ENCODE measurements at regions not wholly inside any gene's neighbourhood (a gene's known extent, or its start where the extent isn't known, plus 50 kb on each side); places are given as distances from the start of the nearest gene placed in this dataset.

DNA sequence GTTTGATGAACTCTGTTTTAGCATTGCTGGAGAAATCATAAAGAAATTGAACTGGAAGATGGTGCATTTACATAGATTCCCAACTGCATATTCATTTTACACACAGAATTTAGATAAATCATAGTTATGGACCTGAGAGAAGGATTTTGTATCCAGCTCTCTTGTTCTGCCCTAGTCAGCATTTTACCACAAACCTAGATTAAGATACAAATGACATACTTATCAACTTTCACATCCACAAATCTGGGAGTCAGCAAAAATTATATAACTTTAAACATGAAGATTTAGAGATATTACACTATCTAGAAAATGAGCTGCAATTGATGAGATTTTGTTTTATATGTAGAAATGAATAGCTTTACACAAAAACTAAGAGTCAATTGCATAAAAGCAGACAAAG lies 632.8 kb downstream of the IGSF11 start:
- no peak overlapping the region for H2AFZ ChIP-seq (ENCODE audit: low read depth, low read length)
- no peaks in the 10 kb centered on the region; a peak in 1 of 5 replicates for H3K4me1 ChIP-seq (replicated peaks in 1 of 2; ENCODE audit: control insufficient read depth in 2 of 2, insufficient read depth in 2 of 2, low read length in 2 of 2)
- H3K4me3 ChIP-seq = no peak overlapping the region
- no peaks in the 10 kb centered on the region for H3K27me3 ChIP-seq (ENCODE audit: control insufficient read depth in 2 of 2, insufficient read depth in 2 of 2, low read length in 2 of 2)
- no peaks in the 10 kb centered on the region for H3K9me1 ChIP-seq (ENCODE audit: control insufficient read depth, insufficient read depth, low read length)
- ATAC-seq (no peak), FAIRE-seq (no peak), DNase-seq (ENCODE audit: extremely low read depth in 1 of 4, low spot score in 3 of 4) (no peak)
- H3K79me2 ChIP-seq (ENCODE audit: control insufficient read depth, insufficient read depth, low read length) = no peaks in the 10 kb centered on the region
- no peaks in the 10 kb centered on the region for H3K9me3 ChIP-seq (replicated peaks; ENCODE audit: control insufficient read depth, insufficient read depth, low read depth, low read length)
- no peaks in the 10 kb centered on the region for H3K36me3 ChIP-seq (ENCODE audit: control insufficient read depth, insufficient read depth, low read length)
- no peaks in the 10 kb centered on the region for H4K20me1 ChIP-seq (replicated peaks; ENCODE audit: control insufficient read depth, insufficient read depth, low read length)
- POLR2A ChIA-PET = interaction anchor here (0.7 kb wide), 1 partner anchor 299 kb away, joined by 3 read pairs; no protein-coding TSS in a partner anchor
- H3K9ac ChIP-seq (ENCODE audit: insufficient read depth in 1 of 2, low read depth in 2 of 2, low read length in 2 of 2) = no peak overlapping the region
- no peak overlapping the region for H3K4me2 ChIP-seq (ENCODE audit: insufficient read depth, low read length)
- no TSS peak for BruUV-seq (replicated peaks)
- in situ Hi-C loops (cut with MboI) (no loop called here), intact Hi-C loops (cut with micrococcal nuclease) (no loop called here)
- TF ChIP-seq MAFF (IDR thresholded peaks at IDR 0.05; ENCODE audit: low read length) (peak; percentile 23; the same call in 1 of the 2 replicates), C11orf30 (IDR thresholded peaks at IDR 0.05; ENCODE audit: low read depth) (peak; percentile 45; the same call in 1 of the 2 replicates), HNRNPL (IDR thresholded peaks at IDR 0.05; ENCODE audit: low read depth, low read length) (no peak), ZNF316 (IDR thresholded peaks at IDR 0.05) (peak; percentile 39; the same call in 1 of the 2 replicates), MAFK (IDR thresholded peaks at IDR 0.05; ENCODE audit: low read length) (peak; percentile 39; the same call in 1 of the 2 replicates), SMAD2 (IDR thresholded peaks at IDR 0.05; ENCODE audit: low read depth, low read length) (no peak)
- TF ChIP-seq, protein P1, sequence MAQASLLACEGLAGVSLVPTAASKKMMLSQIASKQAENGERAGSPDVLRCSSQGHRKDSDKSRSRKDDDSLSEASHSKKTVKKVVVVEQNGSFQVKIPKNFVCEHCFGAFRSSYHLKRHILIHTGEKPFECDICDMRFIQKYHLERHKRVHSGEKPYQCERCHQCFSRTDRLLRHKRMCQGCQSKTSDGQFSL (CRISPR knock-in tag; IDR thresholded peaks at IDR 0.05) = no peak
- TF ChIP-seq, protein P1 (tag; IDR thresholded peaks at IDR 0.05) = no peak
- TF ChIP-seq, protein P2, sequence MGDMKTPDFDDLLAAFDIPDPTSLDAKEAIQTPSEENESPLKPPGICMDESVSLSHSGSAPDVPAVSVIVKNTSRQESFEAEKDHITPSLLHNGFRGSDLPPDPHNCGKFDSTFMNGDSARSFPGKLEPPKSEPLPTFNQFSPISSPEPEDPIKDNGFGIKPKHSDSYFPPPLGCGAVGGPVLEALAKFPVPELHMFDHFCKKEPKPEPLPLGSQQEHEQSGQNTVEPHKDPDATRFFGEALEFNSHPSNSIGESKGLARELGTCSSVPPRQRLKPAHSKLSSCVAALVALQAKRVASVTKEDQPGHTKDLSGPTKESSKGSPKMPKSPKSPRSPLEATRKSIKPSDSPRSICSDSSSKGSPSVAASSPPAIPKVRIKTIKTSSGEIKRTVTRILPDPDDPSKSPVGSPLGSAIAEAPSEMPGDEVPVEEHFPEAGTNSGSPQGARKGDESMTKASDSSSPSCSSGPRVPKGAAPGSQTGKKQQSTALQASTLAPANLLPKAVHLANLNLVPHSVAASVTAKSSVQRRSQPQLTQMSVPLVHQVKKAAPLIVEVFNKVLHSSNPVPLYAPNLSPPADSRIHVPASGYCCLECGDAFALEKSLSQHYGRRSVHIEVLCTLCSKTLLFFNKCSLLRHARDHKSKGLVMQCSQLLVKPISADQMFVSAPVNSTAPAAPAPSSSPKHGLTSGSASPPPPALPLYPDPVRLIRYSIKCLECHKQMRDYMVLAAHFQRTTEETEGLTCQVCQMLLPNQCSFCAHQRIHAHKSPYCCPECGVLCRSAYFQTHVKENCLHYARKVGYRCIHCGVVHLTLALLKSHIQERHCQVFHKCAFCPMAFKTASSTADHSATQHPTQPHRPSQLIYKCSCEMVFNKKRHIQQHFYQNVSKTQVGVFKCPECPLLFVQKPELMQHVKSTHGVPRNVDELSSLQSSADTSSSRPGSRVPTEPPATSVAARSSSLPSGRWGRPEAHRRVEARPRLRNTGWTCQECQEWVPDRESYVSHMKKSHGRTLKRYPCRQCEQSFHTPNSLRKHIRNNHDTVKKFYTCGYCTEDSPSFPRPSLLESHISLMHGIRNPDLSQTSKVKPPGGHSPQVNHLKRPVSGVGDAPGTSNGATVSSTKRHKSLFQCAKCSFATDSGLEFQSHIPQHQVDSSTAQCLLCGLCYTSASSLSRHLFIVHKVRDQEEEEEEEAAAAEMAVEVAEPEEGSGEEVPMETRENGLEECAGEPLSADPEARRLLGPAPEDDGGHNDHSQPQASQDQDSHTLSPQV (IDR thresholded peaks at IDR 0.05) = no peak
- CTCF ChIA-PET (ENCODE audit: low intra/inter-chr PET ratio) = no interaction called here
- no peak overlapping the region for H3K27ac ChIP-seq (ENCODE audit: extremely low read depth, low read depth, low read length)

Data from K562 (cell line).